ENCODE measurements at regions not wholly inside any gene's neighbourhood (a gene's known extent, or its start where the extent isn't known, plus 50 kb on each side); places are given as distances from the start of the nearest gene placed in this dataset.

DNA sequence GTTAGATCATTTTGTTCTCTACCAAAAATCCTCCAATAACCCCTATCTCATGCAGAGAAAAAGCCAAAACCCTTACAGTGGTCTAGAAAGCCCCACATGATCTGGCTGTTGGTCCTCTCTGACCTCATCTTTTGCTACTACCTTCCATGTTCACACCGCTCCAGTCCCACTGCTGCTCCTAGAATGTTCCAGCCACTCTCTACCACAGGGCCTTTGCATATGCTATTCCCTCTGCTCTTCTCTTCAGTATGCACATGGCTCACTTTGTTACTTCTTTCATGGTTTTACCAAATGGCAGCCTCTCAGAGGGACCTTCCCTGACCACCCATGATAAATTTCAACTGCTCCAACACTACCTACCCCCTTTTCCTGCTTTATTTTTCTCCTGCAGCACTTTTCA, 193.5 kb upstream of the CCDC150 start:
- no peak for DNase-seq

- DNase-seq: no peak
Measured at GRCh38 chr2:196448407-196449079, 191.0 kb upstream of the CCDC150 start.

- DNase-seq: no peak
Measured at GRCh38 chr2:196449083-196449482, 190.4 kb upstream of the CCDC150 start.

DNA sequence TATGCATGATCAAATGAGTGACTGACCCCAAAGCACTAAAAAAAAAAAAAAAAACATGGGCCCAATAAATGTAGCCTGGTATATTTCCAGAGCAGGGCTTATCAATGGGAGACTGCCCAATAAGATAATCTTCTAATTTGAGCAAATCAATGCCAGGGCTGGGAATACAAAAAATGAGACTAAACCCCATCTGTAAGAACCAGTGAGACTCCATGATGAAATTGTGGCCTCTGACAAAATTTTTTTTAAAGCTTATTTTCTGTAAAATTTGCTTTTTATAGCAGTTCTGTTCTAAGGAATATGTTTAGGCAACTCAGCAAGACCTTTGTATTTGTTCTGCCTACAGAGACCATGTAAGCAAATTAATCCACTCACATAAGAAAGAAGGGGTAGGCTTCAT, 186.8 kb upstream of the CCDC150 start:
- no peak for DNase-seq

- DNase-seq: peak; percentile 9
Measured at GRCh38 chr2:196453613-196454047, 185.9 kb upstream of the CCDC150 start.

DNA sequence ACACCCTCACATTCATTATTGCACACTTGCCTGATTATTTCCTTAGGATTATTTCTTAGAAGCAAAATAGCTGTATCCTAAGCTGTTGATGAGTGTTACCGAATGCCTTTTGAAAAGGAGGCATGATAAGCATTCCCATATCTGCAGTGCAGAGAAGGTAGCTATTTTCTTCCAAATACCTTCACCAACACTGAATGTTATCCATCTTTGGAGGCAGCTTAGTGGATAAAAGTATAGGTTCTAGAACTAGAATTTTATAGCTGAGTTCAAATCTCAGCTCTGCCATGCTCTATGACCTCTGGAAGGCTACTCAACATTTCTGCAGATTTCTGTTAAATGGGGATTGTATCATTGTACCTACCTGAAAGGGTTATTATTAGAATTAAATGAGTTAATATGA, 185.0 kb upstream of the CCDC150 start:
- no peak for DNase-seq

DNA sequence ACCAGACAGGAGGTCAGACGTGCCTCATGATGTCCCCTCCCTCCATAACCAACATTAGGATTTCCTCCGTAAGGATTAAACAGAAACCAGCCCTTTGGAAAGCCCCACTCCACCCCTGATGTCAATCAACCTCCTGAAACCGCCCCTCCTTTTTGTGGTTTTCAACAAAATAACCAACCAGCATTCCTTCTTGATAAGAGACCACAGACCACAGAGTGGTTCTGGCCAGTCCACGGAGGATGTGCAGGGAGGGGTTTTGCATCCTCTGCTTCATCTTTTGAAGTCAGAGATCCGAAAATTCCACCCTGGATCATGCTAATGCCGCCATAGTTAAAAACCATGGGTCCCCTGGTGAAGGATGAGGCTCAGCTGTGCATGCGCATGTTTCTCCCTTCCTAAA, 180.0 kb upstream of the CCDC150 start:
- peak; percentile 91 for DNase-seq

DNA sequence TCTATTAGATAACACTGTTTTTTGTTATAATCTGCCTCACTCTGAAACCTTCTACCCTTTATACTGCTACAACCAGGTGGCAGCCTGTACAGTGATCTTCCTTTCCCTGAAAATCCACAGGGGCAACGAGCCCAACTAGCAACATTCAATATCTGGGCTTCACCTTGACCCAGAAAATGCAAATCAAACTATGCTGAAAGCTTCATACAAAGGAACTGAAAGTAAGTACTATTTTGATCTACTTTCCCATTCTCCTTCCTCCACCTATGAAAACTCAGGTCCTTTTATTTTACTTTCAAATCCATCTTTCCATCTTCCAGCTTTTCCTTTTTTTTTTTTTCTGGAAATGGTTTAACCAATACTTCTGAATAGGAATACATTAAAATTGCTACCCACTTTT, 175.8 kb upstream of the CCDC150 start:
- no peak for DNase-seq

DNA sequence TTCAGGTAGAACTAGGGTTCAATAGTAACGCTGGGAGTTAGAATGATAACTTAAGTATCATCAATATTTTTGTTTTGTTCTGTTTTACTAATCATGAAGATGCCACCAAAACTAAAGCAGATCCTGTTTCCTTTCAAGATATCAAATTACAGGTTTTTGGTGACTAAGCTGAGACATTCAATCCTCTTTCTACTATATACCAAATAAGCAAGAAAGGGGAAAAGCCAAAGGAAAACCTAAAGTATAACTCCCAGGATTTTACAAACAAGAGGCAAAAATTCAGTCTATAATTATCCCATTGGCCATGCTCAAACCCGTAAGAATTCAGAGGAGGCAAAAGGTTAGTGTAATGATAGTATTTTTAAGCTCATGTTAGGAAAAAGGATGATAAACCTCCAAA, 175.2 kb upstream of the CCDC150 start:
- DNase-seq: no peak

- no peak for DNase-seq
Measured at GRCh38 chr2:196466581-196466980, 172.9 kb upstream of the CCDC150 start.

DNA sequence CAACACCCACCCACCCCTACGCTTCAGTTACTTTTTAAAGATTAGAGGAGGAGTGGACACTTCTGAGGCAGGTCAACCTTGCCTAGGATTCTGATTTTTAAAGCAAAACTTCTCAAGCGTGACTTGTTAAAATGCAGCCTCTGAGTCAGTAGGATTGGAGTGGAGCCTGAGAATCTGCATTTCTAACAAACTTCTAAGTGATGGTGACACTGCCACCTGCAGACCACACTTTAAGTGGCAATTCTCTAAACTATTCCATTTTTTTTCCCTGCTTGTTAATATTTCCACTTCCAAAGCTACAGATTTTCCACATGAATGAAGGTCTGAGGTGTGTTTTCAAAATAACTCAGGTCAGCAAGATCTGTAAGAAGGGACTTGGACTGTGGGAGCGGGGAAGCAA, 171.1 kb upstream of the CCDC150 start:
- no peak for DNase-seq

- no peak for DNase-seq
Measured at GRCh38 chr2:196473617-196474016, 165.9 kb upstream of the CCDC150 start.

- DNase-seq: no peak
Measured at GRCh38 chr2:196475611-196476010, 163.9 kb upstream of the CCDC150 start.

GRCh38 chr2:196478588-196478987, 160.9 kb upstream of the CCDC150 start:
- DNase-seq: no peak

GRCh38 chr2:196479350-196479749, 160.2 kb upstream of the CCDC150 start:
- peak; percentile 39 for DNase-seq

DNA sequence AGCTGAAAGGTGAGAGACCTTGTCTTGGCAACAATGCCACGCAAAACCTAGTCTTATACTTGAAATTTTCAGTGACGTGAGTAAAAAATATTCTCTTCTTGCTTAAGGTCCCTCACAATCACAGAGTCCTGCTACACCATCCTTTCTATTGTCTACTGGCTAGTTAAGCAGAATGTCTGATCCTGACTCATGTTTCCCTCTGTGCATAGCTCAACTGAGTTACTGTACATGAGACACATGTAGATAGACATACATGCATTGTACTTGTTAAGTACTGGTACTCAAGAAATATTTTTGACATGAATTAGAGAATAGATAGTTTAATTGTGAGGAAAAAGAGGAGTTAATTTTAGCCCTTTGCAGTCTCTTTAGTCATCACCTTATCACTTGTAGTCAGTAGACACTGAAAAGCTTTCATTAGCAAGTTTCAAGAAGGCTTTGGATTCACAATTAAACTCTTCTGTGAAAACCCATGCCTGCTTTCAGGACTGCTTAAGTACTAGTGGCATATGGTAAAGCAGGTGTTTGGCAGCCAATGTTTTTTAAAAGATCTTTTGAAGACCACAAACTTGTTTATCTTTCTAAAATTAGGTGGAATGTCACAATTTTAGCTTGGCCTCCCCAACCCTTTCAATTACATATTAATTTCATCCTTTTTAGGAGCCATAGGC, 158.7 kb upstream of the CCDC150 start:
- DNase-seq: no peak

- no peak for DNase-seq
Measured at GRCh38 chr2:196481324-196481697, 158.2 kb upstream of the CCDC150 start.

DNA sequence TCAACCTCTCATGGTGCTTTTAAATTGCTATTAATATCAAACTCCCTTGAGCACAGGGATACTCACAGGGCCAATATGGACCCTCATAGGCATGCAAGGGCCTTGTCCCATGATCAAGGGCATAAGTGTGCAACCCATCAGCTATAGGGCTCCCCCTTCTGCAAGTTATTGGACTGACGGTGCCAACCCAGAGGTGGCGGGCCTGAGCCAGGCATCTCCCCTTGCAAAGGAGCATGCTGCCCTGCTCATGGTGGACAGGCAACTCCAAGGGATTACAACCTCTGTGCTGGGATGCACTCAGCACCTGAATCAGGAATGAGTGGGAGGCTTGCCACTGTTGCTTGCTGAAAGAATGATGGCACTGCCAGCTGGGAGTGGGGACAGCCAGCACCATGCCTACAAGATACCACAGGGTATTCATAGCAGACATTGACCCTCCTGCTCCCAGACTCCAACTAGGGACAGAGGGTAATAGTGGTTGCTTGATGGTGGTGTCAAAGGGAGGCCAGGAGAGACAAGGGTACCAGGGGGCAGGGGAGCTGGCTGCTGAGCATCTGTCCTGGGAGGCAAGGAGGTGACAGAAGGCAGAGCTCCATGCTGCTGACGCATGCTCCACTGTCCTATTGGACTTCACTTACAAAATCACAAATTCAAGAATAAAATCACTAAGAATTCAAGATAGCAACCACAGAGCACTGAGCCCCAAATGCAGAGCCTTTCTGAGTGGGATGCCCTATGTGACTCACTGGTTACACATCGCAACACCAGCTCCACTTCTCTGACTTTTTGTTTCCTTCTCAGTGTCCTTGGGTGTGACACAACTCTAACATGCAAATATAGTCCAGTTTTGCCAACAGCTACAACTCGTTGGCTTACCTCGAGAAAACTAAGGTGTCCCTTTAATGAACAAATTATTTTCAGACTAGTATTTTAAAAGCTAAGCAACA, 157.1 kb upstream of the CCDC150 start:
- DNase-seq: no peak

DNA sequence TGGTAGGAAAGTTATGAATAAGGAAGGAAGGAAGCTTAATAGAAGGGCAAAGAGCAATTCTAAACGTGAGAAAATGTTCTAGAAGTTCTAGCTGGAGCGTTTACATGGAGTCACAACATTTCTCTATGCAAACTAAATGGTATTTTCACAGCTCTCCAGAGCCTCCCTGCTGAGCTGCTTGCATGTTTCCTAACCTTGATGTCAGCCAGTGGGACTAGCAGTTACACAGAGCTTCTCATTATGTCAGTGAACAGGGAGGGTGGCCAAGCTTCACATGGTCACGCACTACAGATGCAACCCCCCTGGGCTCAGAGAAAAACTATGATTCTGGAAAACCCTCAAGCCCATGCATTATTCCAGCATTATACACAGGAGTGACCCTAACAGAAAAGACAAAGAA, 153.4 kb upstream of the CCDC150 start:
- no peak for DNase-seq

GRCh38 chr2:196487417-196487816, 152.1 kb upstream of the CCDC150 start:
- DNase-seq: no peak

DNA sequence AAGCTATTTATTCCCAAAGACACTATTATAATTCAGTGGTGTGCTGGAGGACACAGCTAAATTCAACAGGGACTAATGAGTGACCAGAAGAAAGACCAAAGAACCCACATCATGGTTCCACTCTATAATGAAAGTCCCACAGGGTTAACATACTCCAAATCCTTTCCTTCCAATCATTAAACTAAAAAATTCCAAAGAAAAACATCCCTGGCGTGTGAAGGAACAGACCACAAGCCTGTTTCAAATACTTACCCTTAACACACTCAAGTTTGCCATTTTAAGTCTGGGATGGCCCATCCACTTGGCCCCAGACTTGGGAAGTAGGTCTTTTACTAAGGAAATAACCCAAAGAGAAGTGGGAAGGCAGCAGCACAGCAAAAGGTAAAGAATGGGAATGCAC, 150.1 kb upstream of the CCDC150 start:
- DNase-seq: no peak

DNA sequence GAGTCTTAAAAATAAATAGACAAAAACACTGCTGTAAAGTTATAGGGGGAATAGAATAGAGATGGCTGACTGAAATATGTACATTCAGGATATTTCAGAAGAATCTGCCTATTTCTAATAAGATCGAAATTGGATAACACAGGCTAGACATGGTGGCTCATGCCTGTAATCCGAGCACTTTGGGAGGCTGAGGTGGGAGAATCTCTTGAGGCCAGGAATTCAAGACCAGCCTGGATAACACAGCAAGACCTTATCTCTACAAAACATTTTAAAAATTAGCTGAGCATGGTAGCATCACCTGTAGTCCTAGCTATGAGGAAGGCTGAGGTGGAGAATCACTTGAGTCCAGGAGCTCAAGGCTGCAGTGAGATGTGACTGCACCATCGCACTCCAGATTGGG, 146.6 kb upstream of the CCDC150 start:
- no peak for DNase-seq

GRCh38 chr2:196498962-196499361, 140.6 kb upstream of the CCDC150 start:
- no peak for DNase-seq

DNA sequence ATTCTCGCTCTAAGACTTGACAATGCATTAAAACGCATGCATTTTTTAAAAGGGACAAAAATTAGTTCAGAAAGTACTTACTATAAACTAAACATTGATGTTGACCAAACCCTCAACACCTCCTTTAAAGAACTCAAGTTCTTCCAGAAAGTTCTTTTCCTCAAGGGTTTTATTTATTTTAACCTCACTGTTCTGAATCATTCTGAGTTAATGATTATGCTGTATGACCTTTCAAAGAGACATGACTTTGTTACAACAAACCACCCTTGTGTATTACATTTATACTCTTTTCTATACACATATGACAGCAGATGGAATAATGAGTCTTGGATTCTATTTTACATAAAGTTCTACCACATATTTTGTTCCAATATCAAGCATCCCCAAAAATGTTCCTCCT, 139.8 kb upstream of the CCDC150 start:
- no peak for DNase-seq

All from NCI-H226 (cell line).